ENCODE measurements at regions not wholly inside any gene's neighbourhood (a gene's known extent, or its start where the extent isn't known, plus 50 kb on each side); places are given as distances from the start of the nearest gene placed in this dataset.
"Not testable (repeated sequence)": the region's sequence is repeated elsewhere in the genome, so short reads cannot be mapped to it uniquely, and the experiment has no call there.

GRCh38 chr2:146994246-146994645, 850.6 kb upstream of the ACVR2A start:
- no peak for DNase-seq

GRCh38 chr2:146992466-146992865, 852.4 kb upstream of the ACVR2A start:
- no peak for DNase-seq

- no peak for DNase-seq
Measured at GRCh38 chr2:146992057-146992456, 852.8 kb upstream of the ACVR2A start.

- no peak for DNase-seq
Measured at GRCh38 chr2:146990311-146991054, 854.3 kb upstream of the ACVR2A start.

GRCh38 chr2:146989741-146990140, 855.1 kb upstream of the ACVR2A start:
- no peak for DNase-seq

GRCh38 chr2:146987996-146988395, 856.8 kb upstream of the ACVR2A start:
- DNase-seq = no peak

- no peak for DNase-seq
Measured at GRCh38 chr2:146986161-146986560, 858.7 kb upstream of the ACVR2A start.

- DNase-seq = no peak
Measured at GRCh38 chr2:146985753-146986152, 859.1 kb upstream of the ACVR2A start.

- no peak for DNase-seq
Measured at GRCh38 chr2:146984014-146984413, 860.8 kb upstream of the ACVR2A start.

- no peak for DNase-seq
Measured at GRCh38 chr2:146982393-146982846, 862.4 kb upstream of the ACVR2A start.

GRCh38 chr2:146981921-146982320, 862.9 kb upstream of the ACVR2A start:
- DNase-seq = no peak

- no peak for DNase-seq
Measured at GRCh38 chr2:146979746-146980145, 865.1 kb upstream of the ACVR2A start.

- DNase-seq = no peak
Measured at GRCh38 chr2:146978577-146979555, 866.0 kb upstream of the ACVR2A start.

GRCh38 chr2:146970981-146971380, 873.8 kb upstream of the ACVR2A start:
- not testable (repeated sequence) for DNase-seq

- DNase-seq = not testable (repeated sequence)
Measured at GRCh38 chr2:146969703-146970102, 875.1 kb upstream of the ACVR2A start.

GRCh38 chr2:146964494-146964893, 880.3 kb upstream of the ACVR2A start:
- DNase-seq = no peak

- DNase-seq = no peak
Measured at GRCh38 chr2:146954544-146954943, 890.3 kb upstream of the ACVR2A start.

GRCh38 chr2:146952696-146953095, 892.1 kb upstream of the ACVR2A start:
- no peak for DNase-seq

GRCh38 chr2:146950911-146951310, 893.9 kb upstream of the ACVR2A start:
- DNase-seq = no peak

GRCh38 chr2:146950361-146950760, 894.5 kb upstream of the ACVR2A start:
- no peak for DNase-seq

- DNase-seq = no peak
Measured at GRCh38 chr2:146949400-146949799, 895.4 kb upstream of the ACVR2A start.

- no peak for DNase-seq
Measured at GRCh38 chr2:146944601-146945000, 900.2 kb upstream of the ACVR2A start.

GRCh38 chr2:146939991-146940685, 904.7 kb upstream of the ACVR2A start:
- no peak for DNase-seq
